MG63 (cell line): ENCODE measurements at regions not wholly inside any gene's neighbourhood (a gene's known extent, or its start where the extent isn't known, plus 50 kb on each side); places are given as distances from the start of the nearest gene placed in this dataset.

Experiments used
- DNase-seq: peaks from one replicate; pipeline ENCODE4 v3.0.0-alpha.2; 2020
- H3K27me3 ChIP-seq: fragments of 250-450 bp; sonication (Bioruptor Pico); 2 replicates; pipeline ENCODE4 v1.5.1; 2020; ENCODE audit warnings: mild to moderate bottlenecking, moderate library complexity
- H3K36me3 ChIP-seq: fragments of 250-450 bp; sonication (Bioruptor Pico); 2 replicates; pipeline ENCODE4 v1.5.1; 2020; ENCODE audit warnings: mild to moderate bottlenecking, moderate library complexity
- H3K4me3 ChIP-seq: fragments of 250-450 bp; sonication (Bioruptor Pico); 2 replicates; pipeline ENCODE4 v1.5.1; 2020; ENCODE audit warnings: mild to moderate bottlenecking, moderate library complexity
- H3K9me3 ChIP-seq: fragments of 250-450 bp; sonication (Bioruptor Pico); 2 replicates; pipeline ENCODE4 v1.5.1; 2020; ENCODE audit warnings: mild to moderate bottlenecking, moderate library complexity

DNA sequence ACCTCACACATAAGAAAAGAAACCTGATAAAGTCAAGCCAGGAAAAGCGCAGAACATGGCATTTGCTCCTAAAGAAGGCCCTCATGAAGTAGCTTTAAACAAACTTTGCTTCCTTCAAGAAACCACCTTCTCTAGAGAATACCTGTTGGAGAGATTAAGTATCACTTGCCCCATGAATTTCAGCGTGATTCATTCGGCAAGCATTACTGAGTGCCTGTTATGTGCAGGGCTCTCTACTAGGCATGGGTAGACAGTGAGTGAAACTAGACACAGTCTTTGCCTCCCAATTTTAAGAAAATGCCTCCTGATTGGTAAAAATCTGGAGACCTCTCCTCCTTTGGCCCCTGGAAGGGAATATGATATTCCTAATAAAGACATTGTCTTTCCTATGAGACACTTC lies 475.8 kb upstream of the NBEA start:
- Histone ChIP-seq H3K27me3 (no peaks in the 10 kb centered on the region), H3K9me3 (no peaks in the 10 kb centered on the region), H3K4me3 (no peak overlapping the region), H3K36me3 (no peaks in the 10 kb centered on the region)
- DNase-seq, result no peak

- Histone ChIP-seq H3K27me3 (no peaks in the 10 kb centered on the region), H3K4me3 (no peak overlapping the region), H3K9me3 (no peaks in the 10 kb centered on the region), H3K36me3 (no peaks in the 10 kb centered on the region)
- DNase-seq, result no peak
These were observed 474.5 kb upstream of the NBEA start for GRCh38 chr13:34467450-34468083.

DNA sequence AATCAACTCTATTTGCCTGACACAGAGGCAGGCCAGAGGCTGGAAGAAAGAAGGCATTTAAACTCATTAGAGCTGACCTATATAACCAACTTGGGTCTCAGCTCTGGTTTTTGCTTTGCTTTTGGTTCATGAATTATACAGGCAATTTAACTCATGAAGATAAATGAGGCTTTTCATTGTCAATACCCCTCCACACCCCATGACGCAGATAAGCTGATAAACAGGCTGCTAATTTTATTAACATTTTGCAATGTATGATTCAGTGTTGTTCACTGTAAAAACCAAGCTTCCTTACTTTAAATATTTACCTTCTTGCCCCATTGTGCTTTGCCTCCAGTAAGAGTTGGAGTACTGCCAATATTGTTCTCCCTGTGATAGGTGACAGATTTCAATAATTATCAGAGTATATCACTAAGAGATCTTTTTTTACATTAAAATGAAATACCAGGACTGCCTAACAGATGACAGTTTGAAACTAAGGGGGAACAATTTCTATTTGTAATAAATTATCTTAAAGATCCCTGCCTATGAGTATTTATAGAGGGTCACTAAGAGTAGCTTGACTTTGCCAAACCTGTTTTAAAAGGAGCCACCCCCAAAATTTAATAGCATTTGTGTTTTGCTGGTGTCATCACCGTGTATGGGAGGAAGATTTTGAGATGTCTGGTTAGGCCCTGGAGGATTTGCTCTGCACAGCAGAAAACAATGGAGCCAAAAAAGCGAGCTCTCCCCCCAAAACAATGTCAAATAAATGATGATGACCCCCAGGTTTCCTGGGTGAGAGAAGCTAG lies 472.7 kb upstream of the NBEA start:
- no peaks in the 10 kb centered on the region for H3K9me3 ChIP-seq

DNA sequence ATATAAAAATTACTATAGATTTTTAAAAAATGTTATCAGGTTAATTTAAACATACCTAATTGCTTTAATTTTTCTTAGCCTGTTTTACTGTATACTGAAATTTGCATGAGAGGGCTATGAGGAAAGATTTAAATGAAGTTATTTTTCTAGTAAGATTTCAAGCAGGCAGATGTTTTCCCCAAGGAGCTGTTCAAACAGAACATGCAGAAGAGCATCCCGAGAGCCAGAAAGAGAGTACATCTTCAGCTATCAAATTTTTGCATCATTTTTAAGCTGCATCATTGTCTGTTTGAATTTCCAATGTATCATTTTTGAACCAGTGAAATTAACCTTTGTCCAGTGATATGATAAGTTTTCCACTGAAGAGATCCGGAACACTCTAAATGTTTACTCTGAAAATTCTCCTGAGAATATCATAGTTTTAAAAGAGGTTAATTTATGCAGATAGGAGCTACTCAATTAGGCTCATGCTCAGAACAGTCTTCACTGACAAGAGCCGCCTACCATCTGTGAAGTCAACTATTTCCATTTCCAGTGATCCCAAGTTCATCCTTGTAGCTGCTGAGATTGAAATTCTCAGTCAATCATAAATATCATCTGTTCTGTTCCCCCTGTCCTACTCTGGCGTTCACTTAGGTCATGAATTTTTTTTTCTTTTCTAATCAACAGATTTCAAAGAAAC lies 467.7 kb upstream of the NBEA start:
- Histone ChIP-seq H3K36me3 (no peaks in the 10 kb centered on the region), H3K27me3 (no peaks in the 10 kb centered on the region), H3K9me3 (no peaks in the 10 kb centered on the region), H3K4me3 (no peak overlapping the region)
- no peak for DNase-seq

More for the DNA sequence above, 472.7 kb upstream of the NBEA start:
- Histone ChIP-seq H3K36me3 (no peaks in the 10 kb centered on the region), H3K4me3 (no peak overlapping the region), H3K27me3 (no peaks in the 10 kb centered on the region)
- no peak for DNase-seq

DNA sequence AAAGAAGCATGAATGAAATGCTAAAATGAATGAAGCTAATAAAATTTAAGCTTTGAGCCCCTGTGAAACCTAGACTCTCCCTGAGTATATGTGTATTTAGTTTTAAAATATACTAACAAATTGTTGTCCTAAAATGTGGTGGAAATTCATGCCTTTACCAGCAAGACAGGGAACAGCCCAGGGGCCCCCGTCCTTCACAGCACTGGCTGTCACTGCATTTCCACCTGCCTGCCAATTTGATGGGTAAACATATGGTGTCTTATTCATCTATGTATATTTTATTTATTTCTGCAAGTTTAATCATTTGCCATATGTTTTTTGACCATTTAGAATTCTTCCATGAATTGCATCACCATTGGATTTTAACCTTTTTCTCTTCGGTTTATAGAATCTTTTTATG lies 463.7 kb upstream of the NBEA start:
- no peaks in the 10 kb centered on the region for H3K9me3 ChIP-seq
- no peaks in the 10 kb centered on the region for H3K27me3 ChIP-seq
- DNase-seq, result no peak
- H3K4me3 ChIP-seq, result no peak overlapping the region
- no peaks in the 10 kb centered on the region for H3K36me3 ChIP-seq

DNA sequence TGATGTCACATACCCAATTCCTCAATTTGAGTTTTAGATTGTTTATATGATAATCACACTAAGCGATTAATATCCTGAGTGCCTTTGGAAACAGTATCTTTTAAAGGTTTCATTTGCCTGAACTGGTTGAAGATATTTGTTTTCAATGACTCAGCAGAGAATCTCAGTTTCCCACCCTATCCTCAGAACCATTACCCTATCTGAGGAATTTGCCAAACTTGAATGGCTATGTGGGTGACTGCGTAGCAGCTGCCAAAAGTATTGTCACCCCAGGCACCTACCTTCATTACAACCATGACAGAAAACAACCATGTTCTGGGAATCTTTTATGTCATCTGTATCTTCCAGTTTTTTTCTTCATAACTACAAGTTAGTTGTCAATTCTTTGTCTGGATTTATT lies 440.1 kb upstream of the NBEA start:
- Histone ChIP-seq H3K36me3 (no peaks in the 10 kb centered on the region), H3K4me3 (no peak overlapping the region), H3K27me3 (no peaks in the 10 kb centered on the region), H3K9me3 (no peaks in the 10 kb centered on the region)
- DNase-seq, result no peak

- Histone ChIP-seq H3K27me3 (no peaks in the 10 kb centered on the region), H3K9me3 (no peaks in the 10 kb centered on the region), H3K36me3 (no peaks in the 10 kb centered on the region), H3K4me3 (no peak overlapping the region)
- no peak for DNase-seq
These were observed 439.4 kb upstream of the NBEA start for GRCh38 chr13:34502621-34503020.

GRCh38 chr13:34506796-34507195 lies 435.3 kb upstream of the NBEA start:
- no peaks in the 10 kb centered on the region for H3K36me3 ChIP-seq
- H3K27me3 ChIP-seq, result no peaks in the 10 kb centered on the region
- DNase-seq, result no peak
- H3K4me3 ChIP-seq, result no peak overlapping the region
- no peaks in the 10 kb centered on the region for H3K9me3 ChIP-seq

- H3K27me3 ChIP-seq, result no peaks in the 10 kb centered on the region
- H3K36me3 ChIP-seq, result no peaks in the 10 kb centered on the region
- DNase-seq, result no peak
- H3K9me3 ChIP-seq, result no peaks in the 10 kb centered on the region
- no peak overlapping the region for H3K4me3 ChIP-seq
These were observed 434.4 kb upstream of the NBEA start for GRCh38 chr13:34507630-34508029.

- Histone ChIP-seq H3K4me3 (no peak overlapping the region), H3K27me3 (no peaks in the 10 kb centered on the region), H3K36me3 (no peaks in the 10 kb centered on the region), H3K9me3 (no peaks in the 10 kb centered on the region)
- no peak for DNase-seq
These were observed 429.3 kb upstream of the NBEA start for GRCh38 chr13:34512817-34513216.

GRCh38 chr13:34513526-34513925 lies 428.5 kb upstream of the NBEA start:
- H3K27me3 ChIP-seq, result no peaks in the 10 kb centered on the region
- no peak overlapping the region for H3K4me3 ChIP-seq
- DNase-seq, result no peak
- no peaks in the 10 kb centered on the region for H3K36me3 ChIP-seq
- no peaks in the 10 kb centered on the region for H3K9me3 ChIP-seq

- H3K9me3 ChIP-seq, result no peaks in the 10 kb centered on the region
- H3K4me3 ChIP-seq, result no peak overlapping the region
- no peak for DNase-seq
- H3K36me3 ChIP-seq, result no peaks in the 10 kb centered on the region
- H3K27me3 ChIP-seq, result no peaks in the 10 kb centered on the region
These were observed 426.9 kb upstream of the NBEA start for GRCh38 chr13:34515201-34515600.

GRCh38 chr13:34521171-34521570 lies 420.9 kb upstream of the NBEA start:
- Histone ChIP-seq H3K36me3 (no peaks in the 10 kb centered on the region), H3K4me3 (no peak overlapping the region), H3K9me3 (no peaks in the 10 kb centered on the region), H3K27me3 (no peaks in the 10 kb centered on the region)
- DNase-seq, result no peak

GRCh38 chr13:34522808-34523207 lies 419.3 kb upstream of the NBEA start:
- H3K36me3 ChIP-seq, result no peaks in the 10 kb centered on the region
- no peaks in the 10 kb centered on the region for H3K9me3 ChIP-seq
- no peak overlapping the region for H3K4me3 ChIP-seq
- DNase-seq, result no peak
- H3K27me3 ChIP-seq, result no peaks in the 10 kb centered on the region

DNA sequence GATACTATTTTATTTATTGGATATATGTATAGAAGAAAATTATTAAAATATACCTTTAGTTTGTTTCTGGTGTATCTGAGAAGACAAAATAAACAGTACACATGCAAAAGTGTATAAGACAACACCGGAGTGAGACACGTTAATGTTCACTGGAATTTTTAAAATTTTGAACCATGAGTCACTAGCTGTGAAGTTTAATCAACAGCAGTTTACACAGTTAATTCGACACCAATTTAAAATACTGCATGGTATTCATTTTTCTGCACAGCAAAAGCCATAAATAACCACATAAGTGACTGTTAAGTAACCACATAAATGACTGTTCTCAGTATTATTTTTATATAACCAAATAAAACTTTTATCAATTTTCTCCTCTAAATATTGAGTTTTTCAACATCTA lies 418.7 kb upstream of the NBEA start:
- no peaks in the 10 kb centered on the region for H3K27me3 ChIP-seq
- DNase-seq, result no peak
- no peaks in the 10 kb centered on the region for H3K36me3 ChIP-seq
- no peak overlapping the region for H3K4me3 ChIP-seq
- H3K9me3 ChIP-seq, result no peaks in the 10 kb centered on the region

- no peaks in the 10 kb centered on the region for H3K36me3 ChIP-seq
- H3K9me3 ChIP-seq, result 0 out of 2 replicates have a peak, but pooled peaks cover 2% of the 10 kb centered on the region
- H3K4me3 ChIP-seq, result no peak overlapping the region
- no peaks in the 10 kb centered on the region for H3K27me3 ChIP-seq
- no peak for DNase-seq
These were observed 408.1 kb upstream of the NBEA start for GRCh38 chr13:34533941-34534340.

DNA sequence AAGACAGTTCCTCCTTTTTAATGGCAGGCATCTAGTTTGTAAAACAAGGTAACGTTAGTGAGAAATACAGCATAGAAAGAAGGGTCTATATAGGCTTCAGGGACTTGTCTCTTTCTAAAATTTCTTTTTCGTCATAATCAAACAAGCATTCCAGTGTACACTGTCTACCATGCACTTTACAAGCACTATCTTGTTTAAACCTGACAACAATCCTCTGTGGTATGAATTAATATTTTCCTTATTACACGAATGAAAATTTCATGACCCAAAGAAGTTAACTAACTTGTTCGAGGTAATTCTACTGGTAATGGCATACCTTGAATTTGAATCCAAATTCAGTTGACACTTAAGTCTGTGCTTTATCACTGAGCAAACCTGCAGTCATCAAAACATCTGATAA lies 399.7 kb upstream of the NBEA start:
- no peaks in the 10 kb centered on the region for H3K27me3 ChIP-seq
- H3K9me3 ChIP-seq, result no peaks in the 10 kb centered on the region
- H3K4me3 ChIP-seq, result no peak overlapping the region

GRCh38 chr13:34543836-34544235 lies 398.2 kb upstream of the NBEA start:
- DNase-seq, result no peak
- no peaks in the 10 kb centered on the region for H3K9me3 ChIP-seq
- no peaks in the 10 kb centered on the region for H3K27me3 ChIP-seq
- no peaks in the 10 kb centered on the region for H3K36me3 ChIP-seq
- H3K4me3 ChIP-seq, result no peak overlapping the region

More for the DNA sequence above, 399.7 kb upstream of the NBEA start:
- DNase-seq, result no peak
- no peaks in the 10 kb centered on the region for H3K36me3 ChIP-seq
